HepG2 (cell line): ENCODE measurements at regions not wholly inside any gene's neighbourhood (a gene's known extent, or its start where the extent isn't known, plus 50 kb on each side); places are given as distances from the start of the nearest gene placed in this dataset.

Experiments used
- EP300 ChIP-seq, 3 experiments: sonication (generic) in 1 of 3; formaldehyde crosslinking in 1 of 3; IDR thresholded peaks; 2 replicates each; pipeline versions ENCODE4 v1.5.1 to v1.6.1; 2011 to 2020; ENCODE audit warnings: low read depth in 2 of 3, low read length in 2 of 3, borderline replicate concordance in 1 of 3, improper control_type of control experiment in 1 of 3, mild to moderate bottlenecking in 1 of 3, missing genetic modification reagents in 1 of 3, moderate library complexity in 1 of 3
- RFX1 ChIP-seq: fragments of 450-650 bp; IDR thresholded peaks from 2 replicates; pipeline ENCODE4 v1.6.1; 2017
- SNAPC2 ChIP-seq: sonication (generic); formaldehyde crosslinking; IDR thresholded peaks from 2 replicates; pipeline ENCODE4 v1.8.1; 2022; ENCODE audit warnings: mild to moderate bottlenecking, missing genetic modification reagents
- SP1 ChIP-seq, 2 experiments: fragments of 450-650 bp in 1 of 2; sonication (generic) in 1 of 2; formaldehyde crosslinking in 1 of 2; IDR thresholded peaks; 2 replicates each; pipeline versions ENCODE4 v1.4.0 to v1.6.1; 2016 to 2020; ENCODE audit warnings: missing genetic modification reagents in 1 of 2
- ZC3H4 ChIP-seq: sonication (generic); formaldehyde crosslinking; IDR thresholded peaks from 2 replicates; pipeline ENCODE4 v1.4.0; 2020; ENCODE audit warnings: missing genetic modification reagents, borderline replicate concordance
- ZIK1 ChIP-seq: sonication (generic); formaldehyde crosslinking; IDR thresholded peaks from 2 replicates; pipeline ENCODE4 v1.5.0; 2020; ENCODE audit warnings: mild to moderate bottlenecking, low read depth, missing genetic modification reagents, borderline replicate concordance
- ZNF12 ChIP-seq: sonication (generic); formaldehyde crosslinking; IDR thresholded peaks from 2 replicates; pipeline ENCODE4 v1.5.0; 2020; ENCODE audit warnings: missing genetic modification reagents
- TF ChIP-seq, protein P1 (sequence below): sonication (generic); formaldehyde crosslinking; IDR thresholded peaks from 2 replicates; pipeline ENCODE4 v1.5.0; 2020; ENCODE audit warnings: mild to moderate bottlenecking, missing genetic modification reagents, moderate library complexity
- TF ChIP-seq, protein P2 (sequence below): sonication (generic); formaldehyde crosslinking; IDR thresholded peaks from 2 replicates; pipeline ENCODE4 v1.4.0; 2020; ENCODE audit warnings: missing genetic modification reagents, borderline replicate concordance
- TF ChIP-seq, protein P3 (sequence below): sonication (generic); formaldehyde crosslinking; IDR thresholded peaks from 2 replicates; pipeline ENCODE4 v1.4.0; 2020; ENCODE audit warnings: missing genetic modification reagents
- TF ChIP-seq, protein P4 (sequence below): sonication (generic); formaldehyde crosslinking; IDR thresholded peaks from 2 replicates; pipeline ENCODE4 v1.4.0; 2020; ENCODE audit warnings: missing genetic modification reagents, mild to moderate bottlenecking, borderline replicate concordance

DNA sequence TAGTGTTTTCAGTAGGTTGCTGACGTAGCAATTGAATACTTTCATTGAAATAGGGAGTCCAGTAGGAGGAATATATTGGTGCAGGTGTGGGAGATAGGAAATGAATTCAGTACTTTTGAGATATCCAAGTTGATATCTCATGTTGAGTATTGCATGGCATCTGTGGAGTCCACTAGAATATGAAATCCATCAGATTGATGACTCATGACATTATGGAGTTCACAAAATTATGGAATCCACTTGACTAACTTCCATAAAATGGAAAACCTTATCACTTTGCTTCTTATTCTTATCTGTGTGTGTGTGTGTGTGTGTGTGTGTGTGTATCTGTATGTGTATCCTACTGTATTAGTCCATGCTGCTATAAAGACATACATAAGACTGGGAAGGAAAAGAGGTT lies 513.5 kb upstream of the ZEB2 start:
- TF ChIP-seq EP300 (IDR thresholded peaks at IDR 0.05; ENCODE audit: low read depth in 2 of 2, low read length in 2 of 2) (no peak), EP300 (CRISPR knock-in tag; IDR thresholded peaks at IDR 0.05; ENCODE audit: borderline replicate concordance) (no peak), ZC3H4 (CRISPR knock-in tag) (no peak), ZIK1 (CRISPR knock-in tag) (no peak), RFX1 (no peak), SNAPC2 (CRISPR knock-in tag) (no peak), ZNF12 (CRISPR knock-in tag) (no peak), SP1 (IDR thresholded peaks at IDR 0.05) (no peak), SP1 (CRISPR knock-in tag; IDR thresholded peaks at IDR 0.05) (no peak)
- TF ChIP-seq, protein P1, sequence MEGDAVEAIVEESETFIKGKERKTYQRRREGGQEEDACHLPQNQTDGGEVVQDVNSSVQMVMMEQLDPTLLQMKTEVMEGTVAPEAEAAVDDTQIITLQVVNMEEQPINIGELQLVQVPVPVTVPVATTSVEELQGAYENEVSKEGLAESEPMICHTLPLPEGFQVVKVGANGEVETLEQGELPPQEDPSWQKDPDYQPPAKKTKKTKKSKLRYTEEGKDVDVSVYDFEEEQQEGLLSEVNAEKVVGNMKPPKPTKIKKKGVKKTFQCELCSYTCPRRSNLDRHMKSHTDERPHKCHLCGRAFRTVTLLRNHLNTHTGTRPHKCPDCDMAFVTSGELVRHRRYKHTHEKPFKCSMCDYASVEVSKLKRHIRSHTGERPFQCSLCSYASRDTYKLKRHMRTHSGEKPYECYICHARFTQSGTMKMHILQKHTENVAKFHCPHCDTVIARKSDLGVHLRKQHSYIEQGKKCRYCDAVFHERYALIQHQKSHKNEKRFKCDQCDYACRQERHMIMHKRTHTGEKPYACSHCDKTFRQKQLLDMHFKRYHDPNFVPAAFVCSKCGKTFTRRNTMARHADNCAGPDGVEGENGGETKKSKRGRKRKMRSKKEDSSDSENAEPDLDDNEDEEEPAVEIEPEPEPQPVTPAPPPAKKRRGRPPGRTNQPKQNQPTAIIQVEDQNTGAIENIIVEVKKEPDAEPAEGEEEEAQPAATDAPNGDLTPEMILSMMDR = no peak
- TF ChIP-seq, protein P2, sequence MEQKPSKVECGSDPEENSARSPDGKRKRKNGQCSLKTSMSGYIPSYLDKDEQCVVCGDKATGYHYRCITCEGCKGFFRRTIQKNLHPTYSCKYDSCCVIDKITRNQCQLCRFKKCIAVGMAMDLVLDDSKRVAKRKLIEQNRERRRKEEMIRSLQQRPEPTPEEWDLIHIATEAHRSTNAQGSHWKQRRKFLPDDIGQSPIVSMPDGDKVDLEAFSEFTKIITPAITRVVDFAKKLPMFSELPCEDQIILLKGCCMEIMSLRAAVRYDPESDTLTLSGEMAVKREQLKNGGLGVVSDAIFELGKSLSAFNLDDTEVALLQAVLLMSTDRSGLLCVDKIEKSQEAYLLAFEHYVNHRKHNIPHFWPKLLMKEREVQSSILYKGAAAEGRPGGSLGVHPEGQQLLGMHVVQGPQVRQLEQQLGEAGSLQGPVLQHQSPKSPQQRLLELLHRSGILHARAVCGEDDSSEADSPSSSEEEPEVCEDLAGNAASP (CRISPR knock-in tag) = no peak
- TF ChIP-seq, protein P3, sequence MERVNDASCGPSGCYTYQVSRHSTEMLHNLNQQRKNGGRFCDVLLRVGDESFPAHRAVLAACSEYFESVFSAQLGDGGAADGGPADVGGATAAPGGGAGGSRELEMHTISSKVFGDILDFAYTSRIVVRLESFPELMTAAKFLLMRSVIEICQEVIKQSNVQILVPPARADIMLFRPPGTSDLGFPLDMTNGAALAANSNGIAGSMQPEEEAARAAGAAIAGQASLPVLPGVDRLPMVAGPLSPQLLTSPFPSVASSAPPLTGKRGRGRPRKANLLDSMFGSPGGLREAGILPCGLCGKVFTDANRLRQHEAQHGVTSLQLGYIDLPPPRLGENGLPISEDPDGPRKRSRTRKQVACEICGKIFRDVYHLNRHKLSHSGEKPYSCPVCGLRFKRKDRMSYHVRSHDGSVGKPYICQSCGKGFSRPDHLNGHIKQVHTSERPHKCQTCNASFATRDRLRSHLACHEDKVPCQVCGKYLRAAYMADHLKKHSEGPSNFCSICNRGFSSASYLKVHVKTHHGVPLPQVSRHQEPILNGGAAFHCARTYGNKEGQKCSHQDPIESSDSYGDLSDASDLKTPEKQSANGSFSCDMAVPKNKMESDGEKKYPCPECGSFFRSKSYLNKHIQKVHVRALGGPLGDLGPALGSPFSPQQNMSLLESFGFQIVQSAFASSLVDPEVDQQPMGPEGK (CRISPR knock-in tag) = no peak
- TF ChIP-seq, protein P4, sequence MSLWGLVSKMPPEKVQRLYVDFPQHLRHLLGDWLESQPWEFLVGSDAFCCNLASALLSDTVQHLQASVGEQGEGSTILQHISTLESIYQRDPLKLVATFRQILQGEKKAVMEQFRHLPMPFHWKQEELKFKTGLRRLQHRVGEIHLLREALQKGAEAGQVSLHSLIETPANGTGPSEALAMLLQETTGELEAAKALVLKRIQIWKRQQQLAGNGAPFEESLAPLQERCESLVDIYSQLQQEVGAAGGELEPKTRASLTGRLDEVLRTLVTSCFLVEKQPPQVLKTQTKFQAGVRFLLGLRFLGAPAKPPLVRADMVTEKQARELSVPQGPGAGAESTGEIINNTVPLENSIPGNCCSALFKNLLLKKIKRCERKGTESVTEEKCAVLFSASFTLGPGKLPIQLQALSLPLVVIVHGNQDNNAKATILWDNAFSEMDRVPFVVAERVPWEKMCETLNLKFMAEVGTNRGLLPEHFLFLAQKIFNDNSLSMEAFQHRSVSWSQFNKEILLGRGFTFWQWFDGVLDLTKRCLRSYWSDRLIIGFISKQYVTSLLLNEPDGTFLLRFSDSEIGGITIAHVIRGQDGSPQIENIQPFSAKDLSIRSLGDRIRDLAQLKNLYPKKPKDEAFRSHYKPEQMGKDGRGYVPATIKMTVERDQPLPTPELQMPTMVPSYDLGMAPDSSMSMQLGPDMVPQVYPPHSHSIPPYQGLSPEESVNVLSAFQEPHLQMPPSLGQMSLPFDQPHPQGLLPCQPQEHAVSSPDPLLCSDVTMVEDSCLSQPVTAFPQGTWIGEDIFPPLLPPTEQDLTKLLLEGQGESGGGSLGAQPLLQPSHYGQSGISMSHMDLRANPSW (CRISPR knock-in tag) = no peak
